Trophoblast cell (in vitro differentiated cells and primary cell): ENCODE measurements at regions not wholly inside any gene's neighbourhood (a gene's known extent, or its start where the extent isn't known, plus 50 kb on each side); places are given as distances from the start of the nearest gene placed in this dataset.
A peak's percentile ranks its signal among the peaks of the same experiment; 100 is the strongest.

ENCODE experiments used
- DNase-seq, 2 donors: peaks; one replicate each; pipeline ENCODE4 v3.0.0-alpha.2; 2016
- H2AFZ ChIP-seq: 2 replicates; pipeline ENCODE4 v1.6.1; 2013; ENCODE audit warnings: low read length, moderate library complexity, mild to moderate bottlenecking; ENCODE audit not compliant: insufficient read depth, poor library complexity
- H2AK5ac ChIP-seq: 2 replicates; pipeline ENCODE4 v1.6.1; 2013; ENCODE audit warnings: mild to moderate bottlenecking, low read length
- H2BK120ac ChIP-seq: 2 replicates; pipeline ENCODE4 v1.6.1; 2013; ENCODE audit warnings: low read length, mild to moderate bottlenecking, moderate library complexity; ENCODE audit not compliant: insufficient read depth, poor library complexity
- H2BK12ac ChIP-seq: 2 replicates; pipeline ENCODE4 v1.6.1; 2013; ENCODE audit warnings: mild to moderate bottlenecking, low read length, moderate library complexity
- H2BK5ac ChIP-seq: 2 replicates; pipeline ENCODE4 v1.6.1; 2013; ENCODE audit warnings: low read length, low read depth, moderate library complexity, mild to moderate bottlenecking; ENCODE audit not compliant: poor library complexity
- H3K14ac ChIP-seq: 2 replicates; pipeline ENCODE4 v1.6.1; 2013; ENCODE audit warnings: mild to moderate bottlenecking, low read length
- H3K18ac ChIP-seq: 2 replicates; pipeline ENCODE4 v1.6.1; 2013; ENCODE audit warnings: mild to moderate bottlenecking, low read length
- H3K23ac ChIP-seq: 2 replicates; pipeline ENCODE4 v1.6.1; 2013; ENCODE audit warnings: low read length
- H3K27ac ChIP-seq: 2 replicates; pipeline ENCODE4 v1.5.1; 2013; ENCODE audit warnings: low read depth, mild to moderate bottlenecking, inconsistent platforms, low read length, moderate library complexity
- H3K27me3 ChIP-seq: 2 replicates; pipeline ENCODE4 v1.6.1; 2013; ENCODE audit warnings: inconsistent platforms, mild to moderate bottlenecking, low read length, moderate library complexity; ENCODE audit not compliant: insufficient read depth
- H3K36me3 ChIP-seq, 2 experiments: 1 replicate in 1 of 2; 2 replicates in 1 of 2; pipeline ENCODE4 v1.6.1; 2013; ENCODE audit warnings: low read length in 2 of 2, mild to moderate bottlenecking in 2 of 2, moderate library complexity in 1 of 2; ENCODE audit not compliant: insufficient read depth in 2 of 2, control insufficient read depth in 1 of 2
- H3K4ac ChIP-seq: 2 replicates; pipeline ENCODE4 v1.6.1; 2013; ENCODE audit warnings: low read depth, mild to moderate bottlenecking, low read length, moderate library complexity
- H3K4me1 ChIP-seq, 2 experiments: 1 replicate in 1 of 2; 2 replicates in 1 of 2; pipeline ENCODE4 v1.6.1; 2013; ENCODE audit warnings: low read length in 2 of 2, mild to moderate bottlenecking in 2 of 2, moderate library complexity in 1 of 2; ENCODE audit not compliant: insufficient read depth in 2 of 2, control insufficient read depth in 1 of 2
- H3K4me2 ChIP-seq: 2 replicates; pipeline ENCODE4 v1.6.1; 2013; ENCODE audit warnings: inconsistent platforms, mild to moderate bottlenecking, low read length, moderate library complexity
- H3K4me3 ChIP-seq: 2 replicates; pipeline ENCODE4 v1.5.1; 2013; ENCODE audit warnings: mild to moderate bottlenecking, low read depth, low read length, inconsistent platforms
- H3K79me1 ChIP-seq: one replicate; pipeline ENCODE4 v1.6.1; 2013; ENCODE audit warnings: low read length
- H3K79me2 ChIP-seq: 2 replicates; pipeline ENCODE4 v1.6.1; 2013; ENCODE audit warnings: low read length, mild to moderate bottlenecking; ENCODE audit not compliant: control insufficient read depth, insufficient read depth, poor library complexity
- H3K9ac ChIP-seq: 2 replicates; pipeline ENCODE4 v1.6.1; 2013; ENCODE audit warnings: mild to moderate bottlenecking, low read length
- H3K9me3 ChIP-seq: 2 replicates; pipeline ENCODE4 v1.6.1; 2013; ENCODE audit warnings: low read depth, mild to moderate bottlenecking, control low read depth, inconsistent platforms, low read length; ENCODE audit not compliant: insufficient read depth
- H4K12ac ChIP-seq: 2 replicates; pipeline ENCODE4 v1.6.1; 2013; ENCODE audit warnings: low read depth, mild to moderate bottlenecking, low read length, moderate library complexity
- H4K8ac ChIP-seq: 2 replicates; pipeline ENCODE4 v1.6.1; 2013; ENCODE audit warnings: low read depth, mild to moderate bottlenecking, low read length, moderate library complexity
- H4K91ac ChIP-seq: one replicate; pipeline ENCODE4 v1.6.1; 2013; ENCODE audit warnings: low read depth, mild to moderate bottlenecking, low read length, moderate library complexity
- WGBS: extraction: QIAGEN DNeasy Blood & Tissue Kit; methylation state at CpG from one replicate; pipeline ENCODE4 v1.1.7; 2013; ENCODE audit warnings: missing lambda C conversion rate; ENCODE audit not compliant: insufficient read length, insufficient coverage; ENCODE audit errors: extremely low coverage; 5-methylcytosine and 5-hydroxymethylcytosine counted together

DNA sequence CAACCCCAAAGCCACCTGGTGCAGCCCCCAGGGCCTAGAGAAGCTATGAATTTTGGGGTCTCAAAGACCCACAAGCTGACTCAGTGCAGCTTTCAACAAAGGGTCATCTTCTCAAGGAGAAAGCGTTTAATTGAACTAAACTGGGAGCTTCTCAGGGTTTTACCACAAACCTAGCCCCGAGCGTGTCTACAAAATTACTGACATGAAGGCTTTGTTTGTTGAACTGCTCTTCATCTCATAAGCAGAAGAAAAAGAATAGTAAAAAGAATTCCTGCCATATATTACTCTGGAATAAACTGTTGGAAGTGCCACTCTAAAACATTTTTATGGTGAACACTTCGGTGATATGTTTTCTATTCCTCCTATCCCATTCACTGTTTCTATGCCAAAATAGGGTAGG is 50.8 kb upstream of the INCENP start:
- Histone ChIP-seq H2AFZ (no peak overlapping the region), H4K91ac (no peak overlapping the region), H2BK12ac (no peak overlapping the region), H4K8ac (no peak overlapping the region), H3K36me3 (no peaks in the 10 kb centered on the region), H3K9me3 (no peaks in the 10 kb centered on the region), H3K27me3 (no peaks in the 10 kb centered on the region), H3K4me1 (no peaks in the 10 kb centered on the region), H3K27ac (peak overlapping the region; percentile 8), H2AK5ac (no peak overlapping the region), H3K79me2 (no peaks in the 10 kb centered on the region), H2BK120ac (no peak overlapping the region), H3K4me2 (no peak overlapping the region), H3K23ac (no peak overlapping the region), H4K12ac (no peak overlapping the region), H3K14ac (no peak overlapping the region), H3K18ac (no peak overlapping the region), H3K9ac (no peak overlapping the region), H3K4me3 (no peak overlapping the region), H2BK5ac (no peak overlapping the region), H3K79me1 (peaks cover 5% of the 10 kb centered on the region), H3K4ac (no peak overlapping the region)
- WGBS: no CpG with 5 or more reads among the region's 4 CpGs
- no peak for DNase-seq

DNA sequence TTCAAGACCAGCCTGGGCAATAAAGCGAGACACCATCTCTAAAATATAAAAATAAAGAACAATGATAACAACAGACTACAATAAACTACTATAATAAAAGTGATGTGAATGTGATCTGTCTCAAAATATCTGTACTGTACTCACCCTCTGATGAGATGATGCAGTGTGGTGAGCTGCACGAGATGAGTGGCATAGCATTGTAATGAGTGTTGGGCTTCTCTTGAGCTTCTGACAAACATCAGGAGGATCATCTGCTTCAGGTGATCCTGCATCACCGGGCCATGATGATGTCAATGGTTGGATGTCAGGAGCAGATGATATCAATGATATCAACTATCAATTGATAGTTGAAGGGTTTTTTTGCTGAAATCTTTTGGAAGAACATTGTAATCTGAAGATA is 52.4 kb upstream of the INCENP start:
- Histone ChIP-seq H3K4me2 (no peak overlapping the region), H3K36me3 (no peaks in the 10 kb centered on the region), H2BK12ac (no peak overlapping the region), H3K27me3 (no peaks in the 10 kb centered on the region), H3K4ac (no peak overlapping the region), H4K12ac (no peak overlapping the region), H3K23ac (no peak overlapping the region), H3K14ac (no peak overlapping the region), H3K18ac (no peak overlapping the region), H2BK120ac (no peak overlapping the region), H3K27ac (no peak overlapping the region), H3K4me3 (no peak overlapping the region), H3K4me1 (no peaks in the 10 kb centered on the region), H3K9ac (no peak overlapping the region), H3K79me2 (no peaks in the 10 kb centered on the region), H2AFZ (no peak overlapping the region), H4K91ac (no peak overlapping the region), H4K8ac (no peak overlapping the region), H3K9me3 (no peaks in the 10 kb centered on the region), H3K79me1 (peaks cover 5% of the 10 kb centered on the region), H2BK5ac (no peak overlapping the region), H2AK5ac (no peak overlapping the region)
- DNase-seq: peak; percentile 65 to 79
- WGBS: no CpG with 5 or more reads among the region's 3 CpGs

DNA sequence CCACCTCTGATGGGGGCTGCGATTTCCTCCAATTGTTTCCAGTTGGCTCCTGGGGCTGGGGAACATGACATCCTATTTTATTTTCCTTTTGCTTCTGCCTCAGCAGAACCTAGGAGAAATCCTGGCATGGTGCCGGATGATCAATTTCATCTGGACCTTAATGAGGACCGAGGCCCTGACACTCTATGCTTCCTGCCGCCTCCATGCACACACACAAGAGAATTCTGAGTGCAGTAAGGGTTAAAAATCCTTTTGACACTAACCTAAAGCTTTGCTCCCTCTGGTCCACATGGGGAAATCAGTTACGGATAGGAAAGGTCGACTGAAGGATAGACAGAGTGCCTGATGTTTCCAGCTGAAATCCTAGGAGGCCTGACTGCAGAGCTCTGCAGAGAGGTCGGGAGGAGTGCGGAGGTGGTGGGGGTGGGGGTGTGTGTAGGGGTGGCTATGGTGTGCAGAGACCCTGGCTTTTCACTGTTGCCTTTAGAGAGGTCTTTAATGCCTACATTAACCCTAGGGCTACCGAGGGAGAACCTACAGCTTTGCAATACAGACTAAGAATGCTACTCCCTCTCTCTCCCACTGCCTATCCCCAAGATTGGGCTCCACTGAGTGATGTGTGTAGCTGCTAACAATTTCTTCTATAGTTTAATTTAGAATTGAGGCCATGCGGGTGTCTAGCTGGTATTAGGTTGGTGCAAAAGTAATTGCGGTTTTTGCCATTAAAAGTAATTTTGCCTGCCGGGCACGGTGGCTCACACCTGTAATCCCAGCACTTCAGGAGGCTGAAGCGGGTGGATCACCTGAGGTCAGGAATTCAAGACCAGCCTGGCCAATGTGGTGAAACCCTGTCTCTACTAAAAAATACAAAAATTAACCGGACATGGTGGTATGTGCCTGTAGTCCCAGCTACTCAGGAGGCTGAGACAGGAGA is 53.6 kb upstream of the INCENP start:
- H2BK120ac ChIP-seq: no peak overlapping the region
- no peak overlapping the region for H3K4me2 ChIP-seq
- H3K23ac ChIP-seq: no peak overlapping the region
- H3K27ac ChIP-seq: no peak overlapping the region
- no peaks in the 10 kb centered on the region for H3K36me3 ChIP-seq
- H4K91ac ChIP-seq: no peak overlapping the region
- no CpG with 5 or more reads among the region's 15 CpGs for WGBS
- H3K79me2 ChIP-seq: no peaks in the 10 kb centered on the region
- no peak overlapping the region for H4K8ac ChIP-seq
- H2AK5ac ChIP-seq: no peak overlapping the region
- peaks cover 5% of the 10 kb centered on the region for H3K79me1 ChIP-seq
- H3K4me1 ChIP-seq: peaks cover 0 to 2% of the 10 kb centered on the region in 2 experiments
- no peak overlapping the region for H3K14ac ChIP-seq
- H3K9ac ChIP-seq: no peak overlapping the region
- H3K4me3 ChIP-seq: no peak overlapping the region
- H3K9me3 ChIP-seq: no peaks in the 10 kb centered on the region
- no peak overlapping the region for H2BK5ac ChIP-seq
- no peak overlapping the region for H3K18ac ChIP-seq
- DNase-seq: peak; percentile 66 to 81
- no peak overlapping the region for H2BK12ac ChIP-seq
- no peak overlapping the region for H3K4ac ChIP-seq
- H2AFZ ChIP-seq: no peak overlapping the region
- H4K12ac ChIP-seq: no peak overlapping the region
- H3K27me3 ChIP-seq: no peaks in the 10 kb centered on the region

DNA sequence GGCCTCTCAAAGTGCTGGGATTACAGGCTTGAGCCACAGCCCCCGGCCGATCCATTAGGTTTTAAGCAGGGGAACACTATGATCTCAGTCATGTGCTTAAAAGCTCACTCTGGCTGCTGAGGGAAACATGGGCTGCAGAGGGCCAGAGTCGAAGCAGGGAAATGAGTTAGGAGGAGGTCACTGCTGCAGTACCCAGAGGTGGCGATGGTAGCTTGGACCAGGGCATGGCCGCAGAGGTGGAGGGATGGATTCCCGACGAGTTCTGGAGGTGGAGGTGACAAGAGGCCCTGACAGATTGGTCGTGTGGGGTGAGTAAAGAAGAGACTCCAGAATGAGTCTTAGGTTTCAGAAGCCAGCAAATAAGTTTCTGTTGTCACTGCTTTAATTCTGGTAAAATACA is 54.4 kb upstream of the INCENP start:
- no CpG with 5 or more reads among the region's 8 CpGs for WGBS
- no peak overlapping the region for H4K12ac ChIP-seq

More for the DNA sequence above, 54.4 kb upstream of the INCENP start:
- Histone ChIP-seq H3K27ac (no peak overlapping the region), H2AK5ac (no peak overlapping the region), H3K23ac (no peak overlapping the region), H3K4me3 (no peak overlapping the region), H3K4ac (no peak overlapping the region), H3K79me2 (peaks cover 2% of the 10 kb centered on the region), H3K27me3 (no peaks in the 10 kb centered on the region), H3K4me2 (no peak overlapping the region), H2BK5ac (no peak overlapping the region), H2BK12ac (peak overlapping the region; percentile 84), H2AFZ (no peak overlapping the region), H2BK120ac (no peak overlapping the region), H3K9me3 (no peaks in the 10 kb centered on the region), H3K9ac (no peak overlapping the region), H4K91ac (peak overlapping the region; percentile 39), H3K36me3 (no peaks in the 10 kb centered on the region), H3K14ac (no peak overlapping the region), H3K4me1 (peaks cover 0 to 2% of the 10 kb centered on the region in 2 experiments), H4K8ac (no peak overlapping the region), H3K79me1 (peaks cover 8% of the 10 kb centered on the region), H3K18ac (no peak overlapping the region)
- no peak for DNase-seq
